Progenitor cell of endocrine pancreas (in vitro differentiated cells): ENCODE measurements at regions not wholly inside any gene's neighbourhood (a gene's known extent, or its start where the extent isn't known, plus 50 kb on each side); places are given as distances from the start of the nearest gene placed in this dataset.

Experiments
- DNase-seq: peaks from one replicate; pipeline ENCODE4 v3.0.0; 2021; ENCODE audit warnings: low spot score; ENCODE audit not compliant: unreplicated experiment
- H3K27ac Mint-ChIP-seq: 2 replicates; pipeline ENCODE4 v1.8.0; 2021; ENCODE audit warnings: mild to moderate bottlenecking, moderate library complexity, mixed read lengths
- H3K27me3 Mint-ChIP-seq: 2 replicates; pipeline ENCODE4 v1.8.0; 2021; ENCODE audit warnings: mixed read lengths
- H3K36me3 Mint-ChIP-seq: 2 replicates; pipeline ENCODE4 v1.8.0; 2022; ENCODE audit warnings: mixed read lengths; ENCODE audit not compliant: insufficient read depth
- H3K4me1 Mint-ChIP-seq: 2 replicates; pipeline ENCODE4 v1.8.0; 2021; ENCODE audit warnings: low read depth, mixed read lengths
- H3K4me3 Mint-ChIP-seq: 2 replicates; pipeline ENCODE4 v1.8.0; 2021; ENCODE audit warnings: low read depth, mild to moderate bottlenecking, moderate library complexity, mixed read lengths
- H3K9me3 Mint-ChIP-seq: 2 replicates; pipeline ENCODE4 v1.8.0; 2021; ENCODE audit warnings: low read depth, mixed read lengths
- CTCF ChIP-seq: fragments of 200-600 bp; sonication (generic); IDR thresholded peaks from one replicate; pipeline ENCODE4 v1.5.0; 2021; ENCODE audit warnings: antibody characterized with exemption, mild to moderate bottlenecking; ENCODE audit not compliant: unreplicated experiment

DNA sequence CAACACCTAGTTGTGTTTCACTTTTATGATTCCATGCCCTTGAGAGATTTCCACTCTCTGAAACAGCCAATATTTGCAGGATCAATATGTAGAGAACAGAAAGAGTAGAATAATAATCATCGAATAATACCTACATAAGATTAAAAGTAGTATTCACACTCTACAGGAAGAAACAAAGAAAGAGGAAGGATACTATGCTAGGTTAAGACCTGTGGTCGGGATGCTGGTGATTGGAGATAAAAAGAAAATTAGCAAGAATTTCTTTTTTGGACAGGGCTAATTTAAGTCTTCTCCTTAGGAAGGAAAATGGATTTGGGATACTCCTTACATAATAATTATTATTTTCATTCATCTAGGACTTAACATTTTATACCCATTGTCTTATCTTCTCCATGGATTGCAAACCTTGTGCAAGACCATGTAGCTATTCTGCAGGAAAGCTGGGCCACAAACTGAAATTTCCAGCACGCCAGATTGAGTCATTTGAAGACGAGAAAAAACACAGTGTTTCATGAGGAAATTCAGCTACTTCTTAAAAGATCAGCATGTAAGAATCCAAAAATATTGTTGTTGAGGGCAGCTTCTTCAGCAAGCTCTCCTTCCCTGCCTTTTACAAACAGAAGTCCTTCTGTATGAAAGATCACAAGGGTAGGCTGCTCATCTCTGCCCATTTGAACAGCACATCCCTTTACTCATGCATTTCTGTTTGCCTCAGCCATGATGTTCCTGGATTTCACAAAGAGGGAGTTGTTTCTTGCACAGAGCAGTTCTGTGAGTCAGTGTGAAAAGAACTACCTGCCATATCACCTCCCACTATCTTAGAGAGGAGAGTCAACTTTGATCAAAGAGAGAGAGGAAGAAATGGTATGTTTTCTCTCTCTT, 90.7 kb downstream of the FAM76B start:
- peaks cover 9% of the 10 kb centered on the region for H3K4me1 Mint-ChIP-seq
- no peak overlapping the region for H3K4me3 Mint-ChIP-seq
- DNase-seq, result no peak
- no peak overlapping the region for H3K27ac Mint-ChIP-seq
- TF ChIP-seq CTCF, result no peak
- H3K36me3 Mint-ChIP-seq, result no peaks in the 10 kb centered on the region
- peaks cover 13% of the 10 kb centered on the region for H3K27me3 Mint-ChIP-seq
- no peaks in the 10 kb centered on the region for H3K9me3 Mint-ChIP-seq

DNA sequence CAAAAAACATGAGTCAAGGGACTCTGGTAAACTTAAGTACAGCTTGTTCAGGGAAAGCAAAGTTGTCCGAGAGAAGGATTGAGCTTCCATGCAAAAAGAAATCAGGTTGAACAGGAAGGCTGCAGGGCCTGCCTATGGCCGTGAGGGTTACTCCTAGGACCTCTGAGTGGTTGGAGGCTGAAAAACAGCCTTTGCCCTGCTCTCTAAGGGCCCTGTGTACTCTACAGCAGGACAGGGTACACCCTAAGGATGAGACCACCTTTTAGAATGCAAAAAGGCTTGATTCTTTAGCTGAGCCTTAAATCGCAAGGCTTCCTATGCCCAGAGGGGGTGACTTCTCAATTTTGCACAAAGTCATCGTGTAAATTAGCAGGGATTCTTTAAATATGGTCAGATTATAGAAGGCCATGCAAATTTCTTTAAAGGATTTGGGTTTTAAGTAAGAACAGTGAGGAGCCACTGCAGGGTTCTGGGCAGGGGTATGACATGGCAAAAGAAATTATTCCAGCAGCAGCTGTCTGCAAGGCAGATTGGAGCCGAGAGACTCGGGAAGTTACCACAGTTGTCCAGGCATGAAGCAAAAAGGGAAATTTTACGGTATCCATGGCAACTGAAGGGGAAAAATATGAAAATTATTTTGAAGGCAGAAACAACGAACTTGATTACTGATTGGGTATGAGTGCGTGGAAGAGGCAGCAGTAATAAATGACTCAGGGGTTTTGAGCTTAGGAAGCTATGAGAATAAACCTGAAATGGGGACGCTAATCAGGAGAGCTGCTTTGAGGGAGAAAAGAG, 91.8 kb downstream of the FAM76B start:
- DNase-seq, result no peak
- Mint-ChIP-seq H3K9me3 (no peaks in the 10 kb centered on the region), H3K36me3 (no peaks in the 10 kb centered on the region), H3K4me1 (peaks cover 9% of the 10 kb centered on the region), H3K27ac (no peak overlapping the region), H3K4me3 (no peak overlapping the region), H3K27me3 (peaks cover 13% of the 10 kb centered on the region)
- TF ChIP-seq CTCF, result no peak

DNA sequence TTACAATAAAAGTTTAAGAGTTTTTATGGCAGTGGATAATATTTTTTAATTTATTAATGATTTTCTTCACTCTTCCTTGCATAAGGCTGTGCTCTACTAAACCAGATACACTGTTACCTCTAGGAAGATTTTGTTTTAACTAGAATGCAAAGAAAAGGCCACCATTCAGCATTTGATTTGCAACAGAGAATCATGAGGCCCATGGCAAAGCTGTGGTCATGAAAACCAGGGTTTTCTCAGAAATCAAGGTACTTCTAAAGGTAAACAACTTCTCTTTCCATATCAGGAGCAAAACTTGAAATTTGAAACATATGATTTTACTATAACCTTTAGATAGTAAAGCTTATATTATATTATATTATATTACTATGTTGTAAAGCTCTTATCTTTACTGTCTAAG, 94.4 kb downstream of the FAM76B start:
- DNase-seq, result no peak
- Mint-ChIP-seq H3K4me3 (no peak overlapping the region), H3K4me1 (peaks cover 3% of the 10 kb centered on the region), H3K27ac (no peak overlapping the region), H3K27me3 (peaks cover 10% of the 10 kb centered on the region), H3K9me3 (no peaks in the 10 kb centered on the region), H3K36me3 (no peaks in the 10 kb centered on the region)
- TF ChIP-seq CTCF, result no peak

GRCh38 chr11:95693298-95693697, 96.3 kb downstream of the FAM76B start:
- Mint-ChIP-seq H3K27ac (no peak overlapping the region), H3K4me1 (no peaks in the 10 kb centered on the region), H3K9me3 (no peaks in the 10 kb centered on the region), H3K27me3 (peaks cover 8% of the 10 kb centered on the region), H3K4me3 (no peak overlapping the region), H3K36me3 (no peaks in the 10 kb centered on the region)
- no peak for TF ChIP-seq CTCF
- DNase-seq, result no peak

GRCh38 chr11:95692526-95693260, 96.9 kb downstream of the FAM76B start:
- Mint-ChIP-seq H3K27me3 (peaks cover 4% of the 10 kb centered on the region), H3K9me3 (no peaks in the 10 kb centered on the region), H3K27ac (no peak overlapping the region), H3K4me1 (no peaks in the 10 kb centered on the region), H3K36me3 (no peaks in the 10 kb centered on the region), H3K4me3 (no peak overlapping the region)
- no peak for TF ChIP-seq CTCF
- DNase-seq, result no peak
